IMR-90 (cell line): ENCODE measurements at regions not wholly inside any gene's neighbourhood (a gene's known extent, or its start where the extent isn't known, plus 50 kb on each side); places are given as distances from the start of the nearest gene placed in this dataset.

Source experiments
- ATAC-seq: fragments of 200-7000 bp; cut with Tn5 transposase; 2 replicates; pipeline ENCODE4 v1.9.1; 2020; ENCODE audit warnings: low read depth, mild to moderate bottlenecking, moderate library complexity
- BruUV-seq: library from RNA; stranded (reverse); fragments of 400-500 nt; replicated peaks from 2 replicates; lab custom pipeline; 2021; lab: Mats Ljungman, UMichigan
- CTCF ChIA-PET: fragments of 300-600 bp; formaldehyde crosslinking; extraction: SDS; loops from one replicate; lab custom pipeline; 2021; ENCODE audit warnings: antibody characterized with exemption; lab: Yijun Ruan, JAX
- POLR2A ChIA-PET: fragments of 300-600 bp; sonication (Branson Sonifier 250); formaldehyde crosslinking; loops from one replicate; lab custom pipeline; 2022; ENCODE audit warnings: antibody characterized with exemption; ENCODE audit not compliant: unreplicated experiment; lab: Charles Lee
- DNase-seq: peaks from one replicate; pipeline ENCODE4 v3.0.0; 2013
- H2AFZ ChIP-seq: replicated peaks from 2 replicates; pipeline ENCODE3; 2013; ENCODE audit warnings: low read length, mild to moderate bottlenecking; ENCODE audit not compliant: poor library complexity
- H2AK5ac ChIP-seq: 2 replicates; pipeline ENCODE4 v1.6.1; 2013; ENCODE audit warnings: low read depth, low read length, inconsistent platforms
- H2AK9ac ChIP-seq: replicated peaks from 2 replicates; pipeline ENCODE3; 2013; ENCODE audit warnings: mild to moderate bottlenecking, low read depth, low read length, moderate library complexity; ENCODE audit not compliant: poor library complexity
- H2BK120ac ChIP-seq: 2 replicates; pipeline ENCODE4 v1.6.1; 2013; ENCODE audit warnings: low read depth, low read length, inconsistent platforms
- H2BK15ac ChIP-seq: 3 replicates; pipeline ENCODE4 v1.6.1; 2013; ENCODE audit warnings: low read depth, low read length, inconsistent platforms
- H2BK20ac ChIP-seq: 2 replicates; pipeline ENCODE4 v1.6.1; 2013; ENCODE audit warnings: low read depth, mild to moderate bottlenecking, inconsistent platforms, low read length, moderate library complexity
- H2BK5ac ChIP-seq: 2 replicates; pipeline ENCODE4 v1.6.1; 2013; ENCODE audit warnings: mild to moderate bottlenecking, low read depth, low read length, inconsistent platforms; ENCODE audit not compliant: poor library complexity, severe bottlenecking
- H3K14ac ChIP-seq: replicated peaks from 2 replicates; pipeline ENCODE4 v1.6.1; 2013; ENCODE audit warnings: low read depth, low read length, inconsistent platforms
- H3K18ac ChIP-seq: 2 replicates; pipeline ENCODE4 v1.6.1; 2013; ENCODE audit warnings: low read depth, low read length, control low read depth
- H3K23ac ChIP-seq: 2 replicates; pipeline ENCODE4 v1.6.1; 2013; ENCODE audit warnings: low read depth, low read length, inconsistent platforms
- H3K27ac ChIP-seq: 2 replicates; pipeline ENCODE4 v1.5.1; 2013; ENCODE audit warnings: mild to moderate bottlenecking, control low read depth, low read length; ENCODE audit not compliant: insufficient read depth
- H3K27me3 ChIP-seq: 2 replicates; pipeline ENCODE4 v1.6.1; 2013; ENCODE audit warnings: low read length; ENCODE audit not compliant: control insufficient read depth, insufficient read depth
- H3K36me3 ChIP-seq: 2 replicates; pipeline ENCODE4 v1.6.1; 2013; ENCODE audit warnings: low read length, mixed read lengths; ENCODE audit not compliant: control insufficient read depth, insufficient read depth
- H3K4ac ChIP-seq: 2 replicates; pipeline ENCODE4 v1.6.1; 2013; ENCODE audit warnings: low read depth, low read length, inconsistent platforms
- H3K4me1 ChIP-seq: 2 replicates; pipeline ENCODE4 v1.6.1; 2013; ENCODE audit warnings: low read length, mixed read lengths; ENCODE audit not compliant: control insufficient read depth, insufficient read depth
- H3K4me2 ChIP-seq: 2 replicates; pipeline ENCODE4 v1.6.1; 2013; ENCODE audit warnings: low read depth, mild to moderate bottlenecking, control low read depth, low read length, moderate library complexity
- H3K4me3 ChIP-seq: 2 replicates; pipeline ENCODE4 v1.5.1; 2013; ENCODE audit warnings: low read depth, mild to moderate bottlenecking, control low read depth, low read length, moderate library complexity; ENCODE audit not compliant: insufficient read depth
- H3K56ac ChIP-seq: 2 replicates; pipeline ENCODE4 v1.6.1; 2013; ENCODE audit warnings: low read length, inconsistent platforms; ENCODE audit not compliant: insufficient read depth; ENCODE audit errors: extremely low read depth
- H3K79me1 ChIP-seq, 2 experiments: 2 replicates each; pipeline ENCODE4 v1.6.1; 2013; ENCODE audit warnings: low read length in 2 of 2, inconsistent platforms in 1 of 2, low read depth in 1 of 2
- H3K9ac ChIP-seq: 2 replicates; pipeline ENCODE4 v1.6.1; 2013; ENCODE audit warnings: low read depth, low read length, control low read depth
- H3K9me1 ChIP-seq: 2 replicates; pipeline ENCODE4 v1.6.1; 2013; ENCODE audit warnings: low read length, inconsistent platforms; ENCODE audit not compliant: insufficient read depth
- H3K9me3 ChIP-seq: 2 replicates; pipeline ENCODE4 v1.6.1; 2013; ENCODE audit warnings: low read length; ENCODE audit not compliant: control insufficient read depth, insufficient read depth
- H4K20me1 ChIP-seq: 2 replicates; pipeline ENCODE4 v1.6.1; 2013; ENCODE audit warnings: low read length, inconsistent platforms; ENCODE audit not compliant: insufficient read depth
- H4K5ac ChIP-seq: 2 replicates; pipeline ENCODE4 v1.6.1; 2013; ENCODE audit warnings: mild to moderate bottlenecking, low read depth, low read length, control low read depth
- H4K8ac ChIP-seq, 2 experiments: 2 replicates each; pipeline ENCODE4 v1.6.1; 2013; ENCODE audit warnings: low read depth in 2 of 2, low read length in 2 of 2, control low read depth in 1 of 2, inconsistent platforms in 1 of 2
- H4K91ac ChIP-seq: 2 replicates; pipeline ENCODE4 v1.6.1; 2013; ENCODE audit warnings: low read depth, low read length, inconsistent platforms; ENCODE audit not compliant: insufficient read depth
- FOS ChIP-seq: fragments of 150-350 bp; IDR thresholded peaks from 2 replicates; pipeline ENCODE4 v1.6.1; 2016; ENCODE audit warnings: low read depth, low read length
- MAFK ChIP-seq: IDR thresholded peaks from 2 replicates; pipeline ENCODE4 v1.6.1; 2012; ENCODE audit warnings: low read depth, low read length, improper control_type of control experiment
- POLR2A ChIP-seq: IDR thresholded peaks from 2 replicates; pipeline ENCODE4 v1.6.1; 2012; ENCODE audit warnings: mild to moderate bottlenecking, low read depth, low read length
- SMC3 ChIP-seq: fragments of 150-350 bp; IDR thresholded peaks from 2 replicates; pipeline ENCODE4 v1.6.1; 2016; ENCODE audit warnings: low read depth, mild to moderate bottlenecking, antibody characterized with exemption, low read length, moderate library complexity
- WGBS, 2 experiments: methylation state at CpG; one replicate each; pipeline versions ENCODE4 v1.1.5 to v1.1.7; 2013; ENCODE audit warnings: missing lambda C conversion rate in 2 of 2; ENCODE audit not compliant: insufficient read length in 1 of 2; ENCODE audit errors: extremely low coverage in 2 of 2; 5-methylcytosine and 5-hydroxymethylcytosine counted together
- dilution Hi-C: fragments of 300-500 bp; cut with HindIII; formaldehyde crosslinking; loops from one replicate; pipeline ENCODE4 v1.14.3; 2018; ENCODE audit warnings: low sequenced_read_pairs; ENCODE audit not compliant: unreplicated experiment
- in situ Hi-C: fragments of 300-500 bp; cut with MboI; formaldehyde crosslinking; loops from 3 replicates; pipeline ENCODE4 v1.14.3; 2019; ENCODE audit warnings: low sequenced_read_pairs, inconsistent platforms, mixed read lengths
- intact Hi-C: fragments of 100-400 bp; cut with micrococcal nuclease; formaldehyde crosslinking; loops from 2 replicates; pipeline ENCODE4 v1.10.0; 2022
- TF ChIP-seq, protein P1 (sequence below): conservative IDR thresholded peaks from 2 replicates; pipeline ENCODE4 v1.5.1; 2012; ENCODE audit warnings: mild to moderate bottlenecking, low read depth, low read length, improper control_type of control experiment

DNA sequence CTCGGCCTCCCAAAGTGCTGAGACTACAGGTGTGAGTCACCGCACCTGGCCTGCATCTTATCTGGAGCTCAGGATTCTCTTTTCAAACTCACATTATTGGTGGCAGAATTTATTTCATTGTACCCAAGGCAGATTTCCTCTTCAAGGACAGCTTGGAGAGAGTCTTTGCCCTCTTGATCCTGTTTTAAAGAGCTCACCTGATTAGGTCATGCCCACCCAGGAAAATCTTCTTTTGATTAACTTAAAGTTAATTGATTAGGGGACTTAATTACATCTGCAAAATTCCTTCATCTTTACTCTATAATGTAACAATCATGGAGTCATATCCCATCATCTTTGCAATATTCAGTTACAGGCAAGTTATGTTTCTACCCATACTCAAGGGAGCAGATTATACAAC lies 346.4 kb downstream of the EPHA4 start:
- Histone ChIP-seq H3K36me3 (no peaks in the 10 kb centered on the region), H3K56ac (no peak overlapping the region), H2AFZ (no peak overlapping the region), H3K9ac (no peak overlapping the region), H3K4me1 (no peaks in the 10 kb centered on the region), H4K20me1 (no peaks in the 10 kb centered on the region), H2BK120ac (no peak overlapping the region), H4K8ac (no peak overlapping the region), H3K9me3 (no peaks in the 10 kb centered on the region), H3K4me2 (no peak overlapping the region), H3K4me3 (no peak overlapping the region), H3K23ac (no peak overlapping the region), H2AK9ac (no peak overlapping the region), H3K79me1 (no peaks in the 10 kb centered on the region), H3K18ac (no peak overlapping the region), H2BK5ac (no peak overlapping the region), H3K27me3 (no peaks in the 10 kb centered on the region), H2BK20ac (no peak overlapping the region), H2AK5ac (no peak overlapping the region), H3K14ac (no peak overlapping the region), H3K27ac (no peak overlapping the region), H4K91ac (no peak overlapping the region), H4K5ac (no peak overlapping the region), H2BK15ac (no peak overlapping the region), H3K9me1 (no peaks in the 10 kb centered on the region), H3K4ac (no peak overlapping the region)
- ChIA-PET POLR2A (no interaction called here), CTCF (no interaction called here)
- TF ChIP-seq POLR2A, result no peak
- TF ChIP-seq, protein P1, sequence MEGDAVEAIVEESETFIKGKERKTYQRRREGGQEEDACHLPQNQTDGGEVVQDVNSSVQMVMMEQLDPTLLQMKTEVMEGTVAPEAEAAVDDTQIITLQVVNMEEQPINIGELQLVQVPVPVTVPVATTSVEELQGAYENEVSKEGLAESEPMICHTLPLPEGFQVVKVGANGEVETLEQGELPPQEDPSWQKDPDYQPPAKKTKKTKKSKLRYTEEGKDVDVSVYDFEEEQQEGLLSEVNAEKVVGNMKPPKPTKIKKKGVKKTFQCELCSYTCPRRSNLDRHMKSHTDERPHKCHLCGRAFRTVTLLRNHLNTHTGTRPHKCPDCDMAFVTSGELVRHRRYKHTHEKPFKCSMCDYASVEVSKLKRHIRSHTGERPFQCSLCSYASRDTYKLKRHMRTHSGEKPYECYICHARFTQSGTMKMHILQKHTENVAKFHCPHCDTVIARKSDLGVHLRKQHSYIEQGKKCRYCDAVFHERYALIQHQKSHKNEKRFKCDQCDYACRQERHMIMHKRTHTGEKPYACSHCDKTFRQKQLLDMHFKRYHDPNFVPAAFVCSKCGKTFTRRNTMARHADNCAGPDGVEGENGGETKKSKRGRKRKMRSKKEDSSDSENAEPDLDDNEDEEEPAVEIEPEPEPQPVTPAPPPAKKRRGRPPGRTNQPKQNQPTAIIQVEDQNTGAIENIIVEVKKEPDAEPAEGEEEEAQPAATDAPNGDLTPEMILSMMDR, result no peak
- no peak for TF ChIP-seq FOS
- no peak for TF ChIP-seq SMC3
- TF ChIP-seq MAFK, result no peak
- DNase-seq, result no peak
- no CpG with 5 or more reads among the region's 2 CpGs for WGBS, 2 experiments
- in situ Hi-C loops (no loop called here), intact Hi-C loops (no loop called here), dilution Hi-C loops (no loop called here)
- no TSS peak for BruUV-seq
- no peak for ATAC-seq
